Mesenchymal stem cell (in vitro differentiated cells and primary cell): ENCODE measurements at regions not wholly inside any gene's neighbourhood (a gene's known extent, or its start where the extent isn't known, plus 50 kb on each side); places are given as distances from the start of the nearest gene placed in this dataset.

Experiments
- DNase-seq: peaks from one replicate; pipeline ENCODE4 v3.0.0-alpha.2; 2013
- H2AFZ ChIP-seq: one replicate; pipeline ENCODE4 v1.6.1; 2013; ENCODE audit warnings: low read depth, mild to moderate bottlenecking, control low read depth, inconsistent platforms, low read length, moderate library complexity
- H2AK5ac ChIP-seq: 2 replicates; pipeline ENCODE4 v1.6.1; 2013; ENCODE audit warnings: low read length, moderate library complexity, mild to moderate bottlenecking, inconsistent platforms; ENCODE audit not compliant: severe bottlenecking
- H2BK120ac ChIP-seq: one replicate; pipeline ENCODE4 v1.6.1; 2013; ENCODE audit warnings: low read depth, mild to moderate bottlenecking, inconsistent platforms, low read length, moderate library complexity
- H2BK12ac ChIP-seq, 2 experiments: one replicate each; pipeline ENCODE4 v1.6.1; 2013; ENCODE audit warnings: inconsistent platforms in 2 of 2, low read length in 2 of 2, mild to moderate bottlenecking in 2 of 2, moderate library complexity in 2 of 2, control low read depth in 1 of 2
- H2BK15ac ChIP-seq: one replicate; pipeline ENCODE4 v1.6.1; 2013; ENCODE audit warnings: mild to moderate bottlenecking, low read depth, inconsistent platforms; ENCODE audit not compliant: poor library complexity, severe bottlenecking
- H2BK5ac ChIP-seq: 2 replicates; pipeline ENCODE4 v1.6.1; 2013; ENCODE audit warnings: low read depth, mild to moderate bottlenecking, low read length, control low read depth, inconsistent platforms; ENCODE audit not compliant: poor library complexity, severe bottlenecking
- H3K14ac ChIP-seq, 2 experiments: one replicate each; pipeline ENCODE4 v1.6.1; 2013; ENCODE audit warnings: inconsistent platforms in 2 of 2, low read length in 2 of 2, control low read depth in 1 of 2, mild to moderate bottlenecking in 1 of 2, moderate library complexity in 1 of 2
- H3K18ac ChIP-seq, 2 experiments: one replicate each; pipeline ENCODE4 v1.6.1; 2013; ENCODE audit warnings: inconsistent platforms in 2 of 2, low read length in 2 of 2, control low read depth in 1 of 2, low read depth in 1 of 2, mild to moderate bottlenecking in 1 of 2
- H3K23ac ChIP-seq, 2 experiments: one replicate each; pipeline ENCODE4 v1.6.1; 2013; ENCODE audit warnings: inconsistent platforms in 2 of 2, low read length in 2 of 2, mild to moderate bottlenecking in 2 of 2, moderate library complexity in 2 of 2, control low read depth in 1 of 2
- H3K27ac ChIP-seq: 2 replicates; pipeline ENCODE4 v1.5.1; 2013; ENCODE audit warnings: mild to moderate bottlenecking, moderate library complexity, low read length, control low read depth, inconsistent platforms; ENCODE audit not compliant: poor library complexity, severe bottlenecking
- H3K27me3 ChIP-seq, 2 experiments: 2 replicates each; pipeline versions ENCODE4 v1.6.1 to v1.7.0; 2013; ENCODE audit warnings: low read length in 2 of 2, mild to moderate bottlenecking in 2 of 2, moderate library complexity in 2 of 2, control low read depth in 1 of 2, inconsistent platforms in 1 of 2; ENCODE audit not compliant: control insufficient read depth in 1 of 2, insufficient read depth in 1 of 2
- H3K36me3 ChIP-seq, 2 experiments: 2 replicates each; pipeline versions ENCODE4 v1.6.1 to v1.7.0; 2013; ENCODE audit warnings: low read length in 2 of 2, control low read depth in 1 of 2, inconsistent platforms in 1 of 2, low read depth in 1 of 2, mild to moderate bottlenecking in 1 of 2; ENCODE audit not compliant: insufficient read depth in 2 of 2, control insufficient read depth in 1 of 2
- H3K4ac ChIP-seq, 2 experiments: one replicate each; pipeline ENCODE4 v1.6.1; 2013; ENCODE audit warnings: inconsistent platforms in 2 of 2, low read length in 2 of 2, mild to moderate bottlenecking in 2 of 2, moderate library complexity in 2 of 2, control low read depth in 1 of 2, low read depth in 1 of 2
- H3K4me1 ChIP-seq: 2 replicates; pipeline ENCODE4 v1.6.1; 2013; ENCODE audit warnings: low read depth, low read length, control low read depth; ENCODE audit not compliant: control insufficient read depth, insufficient read depth
- H3K4me2 ChIP-seq: 2 replicates; pipeline ENCODE4 v1.6.1; 2013; ENCODE audit warnings: low read length, mild to moderate bottlenecking, inconsistent platforms; ENCODE audit not compliant: poor library complexity, severe bottlenecking
- H3K4me3 ChIP-seq, 2 experiments: 2 replicates each; pipeline versions ENCODE4 v1.5.1 to v1.7.0; 2013; ENCODE audit warnings: low read length in 2 of 2, mild to moderate bottlenecking in 2 of 2, control low read depth in 1 of 2, low read depth in 1 of 2; ENCODE audit not compliant: insufficient read depth in 1 of 2
- H3K79me1 ChIP-seq: replicated peaks from 2 replicates; pipeline ENCODE4 v1.6.1; 2013; ENCODE audit warnings: mild to moderate bottlenecking, control low read depth, low read length, inconsistent platforms; ENCODE audit not compliant: poor library complexity, severe bottlenecking
- H3K9ac ChIP-seq: 2 replicates; pipeline ENCODE4 v1.7.0; 2013; ENCODE audit warnings: mild to moderate bottlenecking, low read length, moderate library complexity
- H3K9me3 ChIP-seq: 2 replicates; pipeline ENCODE4 v1.7.0; 2013; ENCODE audit warnings: mild to moderate bottlenecking, low read length; ENCODE audit not compliant: control insufficient read depth
- H4K8ac ChIP-seq: one replicate; pipeline ENCODE4 v1.6.1; 2013; ENCODE audit warnings: inconsistent platforms, mild to moderate bottlenecking, low read length, moderate library complexity
- H4K91ac ChIP-seq: one replicate; pipeline ENCODE4 v1.6.1; 2013; ENCODE audit warnings: mild to moderate bottlenecking, low read length, inconsistent platforms
- WGBS: methylation state at CpG from one replicate; pipeline ENCODE4 v1.1.7; 2013; ENCODE audit warnings: mixed read lengths; 5-methylcytosine and 5-hydroxymethylcytosine counted together

DNA sequence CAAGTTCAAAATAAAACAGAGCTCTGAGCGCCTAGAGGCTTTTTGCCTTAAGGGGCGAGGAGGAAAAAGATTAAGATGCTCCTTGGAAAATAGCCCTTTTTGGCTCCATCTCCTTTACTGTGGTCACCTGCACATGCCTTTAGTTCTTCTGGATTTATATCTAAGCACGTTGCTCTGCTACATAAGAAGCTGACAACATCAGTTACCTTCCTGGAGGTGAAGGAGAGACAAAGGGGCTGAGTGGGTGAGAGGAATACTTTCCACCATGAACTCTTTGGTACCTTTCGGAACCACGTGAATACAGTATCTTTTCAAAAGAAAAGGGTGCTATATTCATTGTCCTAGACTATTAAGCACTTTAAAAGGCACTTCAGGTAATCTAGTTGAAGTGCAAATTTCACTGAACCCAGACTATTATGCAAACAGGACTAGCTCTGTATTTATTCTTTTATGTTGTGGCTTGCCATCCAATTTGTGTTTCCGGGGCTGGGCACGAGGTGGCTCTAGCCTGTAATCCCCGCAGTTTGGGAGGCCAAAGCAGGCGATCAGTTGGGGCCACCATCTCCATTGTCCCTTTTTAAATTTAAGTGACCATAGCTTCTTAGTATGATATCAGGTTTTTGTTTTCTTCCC, 201.5 kb downstream of the TM9SF2 start:
- DNase-seq: no peak
- H2BK120ac ChIP-seq: no peak overlapping the region
- no peaks in the 10 kb centered on the region for H3K9me3 ChIP-seq
- no peak overlapping the region for H3K4ac ChIP-seq
- H3K27ac ChIP-seq: no peak overlapping the region
- no peak overlapping the region for H3K14ac ChIP-seq
- no peak overlapping the region for H3K18ac ChIP-seq
- H3K36me3 ChIP-seq: no peaks in the 10 kb centered on the region
- no peak overlapping the region for H3K4me3 ChIP-seq
- no peak overlapping the region for H2BK15ac ChIP-seq
- peaks cover 0 to 4% of the 10 kb centered on the region in 2 experiments for H3K27me3 ChIP-seq
- no peaks in the 10 kb centered on the region for H3K79me1 ChIP-seq
- no peak overlapping the region for H4K8ac ChIP-seq
- H2AFZ ChIP-seq: no peak overlapping the region
- H3K4me1 ChIP-seq: no peaks in the 10 kb centered on the region
- H4K91ac ChIP-seq: no peak overlapping the region
- no peak overlapping the region for H3K9ac ChIP-seq
- no peak overlapping the region for H2AK5ac ChIP-seq
- WGBS: 64% methylated on average over 7 of the region's 9 CpGs
- H3K23ac ChIP-seq: no peak overlapping the region
- no peak overlapping the region for H3K4me2 ChIP-seq
- H2BK12ac ChIP-seq: no peak overlapping the region
- H2BK5ac ChIP-seq: no peak overlapping the region

GRCh38 chr13:99700468-99700867, 199.2 kb downstream of the TM9SF2 start:
- Histone ChIP-seq H2AFZ (no peak overlapping the region), H3K4ac (no peak overlapping the region), H2AK5ac (no peak overlapping the region), H3K4me2 (no peak overlapping the region), H2BK12ac (no peak overlapping the region), H3K27me3 (peaks cover 0 to 4% of the 10 kb centered on the region in 2 experiments), H3K36me3 (no peaks in the 10 kb centered on the region), H3K9me3 (no peaks in the 10 kb centered on the region), H3K27ac (no peak overlapping the region), H3K9ac (no peak overlapping the region), H3K18ac (no peak overlapping the region), H3K14ac (no peak overlapping the region), H4K91ac (no peak overlapping the region), H3K79me1 (no peaks in the 10 kb centered on the region), H4K8ac (no peak overlapping the region), H3K4me1 (no peaks in the 10 kb centered on the region), H2BK5ac (no peak overlapping the region), H3K4me3 (no peak overlapping the region), H2BK15ac (no peak overlapping the region), H2BK120ac (no peak overlapping the region), H3K23ac (no peak overlapping the region)
- no peak for DNase-seq
- 76% methylated on average over 5 of the region's 7 CpGs for WGBS

GRCh38 chr13:99698816-99699099, 197.5 kb downstream of the TM9SF2 start:
- H3K4me1 ChIP-seq: no peaks in the 10 kb centered on the region
- no peak overlapping the region for H3K18ac ChIP-seq
- H3K36me3 ChIP-seq: no peaks in the 10 kb centered on the region
- WGBS: 100% methylated on average over 2 of the region's 3 CpGs
- H3K4ac ChIP-seq: no peak overlapping the region
- H3K27ac ChIP-seq: no peak overlapping the region
- peaks cover 3 to 17% of the 10 kb centered on the region in 2 experiments for H3K27me3 ChIP-seq
- H2BK120ac ChIP-seq: no peak overlapping the region
- no peak overlapping the region for H3K9ac ChIP-seq
- H3K9me3 ChIP-seq: no peaks in the 10 kb centered on the region
- no peak overlapping the region for H4K8ac ChIP-seq
- no peak overlapping the region for H2AK5ac ChIP-seq
- H3K14ac ChIP-seq: no peak overlapping the region
- H3K23ac ChIP-seq: no peak overlapping the region
- H3K79me1 ChIP-seq: no peaks in the 10 kb centered on the region
- H2AFZ ChIP-seq: no peak overlapping the region
- H2BK15ac ChIP-seq: no peak overlapping the region
- no peak overlapping the region for H4K91ac ChIP-seq
- no peak overlapping the region for H3K4me2 ChIP-seq
- H3K4me3 ChIP-seq: no peak overlapping the region
- no peak overlapping the region for H2BK12ac ChIP-seq
- no peak overlapping the region for H2BK5ac ChIP-seq
- no peak for DNase-seq

GRCh38 chr13:99698010-99698815, 196.9 kb downstream of the TM9SF2 start:
- 91% methylated on average over 6 of the region's 8 CpGs for WGBS
- Histone ChIP-seq H3K4me1 (no peaks in the 10 kb centered on the region), H4K91ac (no peak overlapping the region), H3K4ac (no peak overlapping the region), H3K27ac (no peak overlapping the region), H2BK5ac (no peak overlapping the region), H3K9me3 (no peaks in the 10 kb centered on the region), H3K23ac (no peak overlapping the region), H3K4me2 (no peak overlapping the region), H2BK120ac (no peak overlapping the region), H3K27me3 (peaks cover 3 to 22% of the 10 kb centered on the region in 2 experiments), H2BK12ac (no peak overlapping the region), H3K9ac (no peak overlapping the region), H2BK15ac (no peak overlapping the region), H3K36me3 (no peaks in the 10 kb centered on the region), H3K18ac (no peak overlapping the region), H3K79me1 (no peaks in the 10 kb centered on the region), H2AK5ac (no peak overlapping the region), H3K14ac (no peak overlapping the region), H2AFZ (no peak overlapping the region), H3K4me3 (no peak overlapping the region), H4K8ac (no peak overlapping the region)
- no peak for DNase-seq
